H1 (cell line): ENCODE measurements at regions not wholly inside any gene's neighbourhood (a gene's known extent, or its start where the extent isn't known, plus 50 kb on each side); places are given as distances from the start of the nearest gene placed in this dataset.

Experiments used
- GTF2F1 ChIP-seq: IDR thresholded peaks from 2 replicates; pipeline ENCODE4 v1.6.1; 2012; ENCODE audit warnings: low read depth, low read length, improper control_type of control experiment, borderline replicate concordance
- RFX5 ChIP-seq: IDR thresholded peaks from 2 replicates; pipeline ENCODE4 v1.6.1; 2011; ENCODE audit warnings: low read depth, low read length, improper control_type of control experiment, borderline replicate concordance
- TAF1 ChIP-seq: IDR thresholded peaks from 2 replicates; pipeline ENCODE4 v1.6.1; 2011; ENCODE audit warnings: mild to moderate bottlenecking, low read depth, low read length
- TEAD4 ChIP-seq: IDR thresholded peaks from 2 replicates; pipeline ENCODE4 v1.6.1; 2012; ENCODE audit warnings: low read depth, low read length, inconsistent platforms, mixed read lengths

DNA sequence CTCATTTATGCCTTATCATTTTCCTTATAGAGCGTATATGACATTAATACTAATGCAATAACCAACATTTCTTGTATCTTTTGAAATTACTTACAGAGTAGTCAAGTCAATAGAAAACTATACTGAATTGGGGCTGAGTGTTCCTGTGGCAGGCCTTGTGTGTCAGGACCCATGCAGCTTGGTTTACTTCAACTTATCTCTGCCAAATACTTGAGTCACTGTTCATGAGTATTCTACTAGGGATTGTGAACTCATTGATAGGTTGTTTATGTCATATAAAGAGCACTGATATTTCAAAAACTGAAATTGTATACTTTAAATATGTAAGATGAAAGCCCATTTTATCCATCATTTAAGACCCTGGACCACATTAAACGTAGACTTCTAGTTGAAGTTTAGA, 688.6 kb upstream of the SLITRK1 start (continued):
- TF ChIP-seq TEAD4 = no peak
- no peak for TF ChIP-seq TAF1
- TF ChIP-seq GTF2F1 = no peak
- no peak for TF ChIP-seq RFX5
